ENCODE measurements at regions not wholly inside any gene's neighbourhood (a gene's known extent, or its start where the extent isn't known, plus 50 kb on each side); places are given as distances from the start of the nearest gene placed in this dataset.

- Histone ChIP-seq H2AFZ (ENCODE audit: low read depth, low read length) (no peak overlapping the region), H3K4me2 (ENCODE audit: insufficient read depth, low read length) (no peak overlapping the region), H3K27me3 (ENCODE audit: control insufficient read depth in 2 of 2, insufficient read depth in 2 of 2, low read length in 2 of 2) (no peaks in the 10 kb centered on the region), H3K9me3 (replicated peaks; ENCODE audit: control insufficient read depth, insufficient read depth, low read length) (no peaks in the 10 kb centered on the region), H3K4me3 (replicated peaks in 1 of 3; ENCODE audit: insufficient read depth in 1 of 3, low read depth in 1 of 3, low read length in 3 of 3) (no peak overlapping the region), H4K20me1 (replicated peaks; ENCODE audit: control insufficient read depth, extremely low read depth, insufficient read depth, low read length) (no peaks in the 10 kb centered on the region), H3K9me1 (replicated peaks; ENCODE audit: control insufficient read depth, extremely low read depth, insufficient read depth, low read length) (no peaks in the 10 kb centered on the region), H3K36me3 (ENCODE audit: control insufficient read depth in 2 of 2, extremely low read depth in 1 of 2, insufficient read depth in 2 of 2, low read length in 2 of 2) (no peaks in the 10 kb centered on the region), H3K79me2 (ENCODE audit: control insufficient read depth, insufficient read depth, low read length) (no peaks in the 10 kb centered on the region), H3K9ac (replicated peaks; ENCODE audit: extremely low read depth, insufficient read depth, low read length) (no peak overlapping the region), H3K4me1 (ENCODE audit: control insufficient read depth, extremely low read depth, insufficient read depth, low read length) (no peaks in the 10 kb centered on the region), H3K27ac (ENCODE audit: insufficient read depth, low read depth, low read length) (no peak overlapping the region)
- BruUV-seq (replicated peaks) = no TSS peak
- dilution Hi-C loops (cut with MboI; ENCODE audit: extremely low pct_ligation_motif_present, low sequenced_read_pairs) (no loop called here), intact Hi-C loops (cut with micrococcal nuclease) (no loop called here)
- CTCF ChIA-PET = no interaction called here
- no peak for DNase-seq (ENCODE audit: low read depth, low spot score)
- no peak for FAIRE-seq
- POLR2A ChIA-PET = no interaction called here
- TF ChIP-seq CTCF (IDR thresholded peaks at IDR 0.05; ENCODE audit: extremely low read depth in 1 of 2, insufficient read depth in 1 of 2, low read depth in 1 of 2, low read length in 2 of 2) (no peak), GATA2 (IDR thresholded peaks at IDR 0.05; ENCODE audit: insufficient read depth, insufficient read length, low read depth, low read length) (no peak), JUN (IDR thresholded peaks at IDR 0.05; ENCODE audit: borderline replicate concordance, insufficient read depth, insufficient read length, low read depth) (no peak), MYC (IDR thresholded peaks at IDR 0.05; ENCODE audit: low read depth, low read length) (no peak), POLR2AphosphoS5 (IDR thresholded peaks at IDR 0.05; ENCODE audit: insufficient read depth, low read depth, low read length) (no peak)
These were observed 174.6 kb upstream of the KLF6 start for GRCh38 chr10:3959370-3960325.
